Glutamatergic neuron (in vitro differentiated cells): ENCODE measurements at regions not wholly inside any gene's neighbourhood (a gene's known extent, or its start where the extent isn't known, plus 50 kb on each side); places are given as distances from the start of the nearest gene placed in this dataset.

Source experiments
- DNase-seq: peaks from one replicate; pipeline ENCODE4 v3.0.0; 2022
- H3K27ac Mint-ChIP-seq: one replicate; pipeline ENCODE4 v1.8.0; 2020; ENCODE audit warnings: mild to moderate bottlenecking, mixed read lengths, inconsistent platforms; ENCODE audit not compliant: unreplicated experiment
- H3K27me3 Mint-ChIP-seq: one replicate; pipeline ENCODE4 v1.8.0; 2020; ENCODE audit warnings: mild to moderate bottlenecking, moderate library complexity, mixed read lengths, inconsistent platforms; ENCODE audit not compliant: unreplicated experiment
- H3K36me3 Mint-ChIP-seq: one replicate; pipeline ENCODE4 v1.8.0; 2020; ENCODE audit warnings: mild to moderate bottlenecking, mixed read lengths, inconsistent platforms; ENCODE audit not compliant: unreplicated experiment
- H3K4me1 Mint-ChIP-seq: one replicate; pipeline ENCODE4 v1.8.0; 2020; ENCODE audit warnings: mild to moderate bottlenecking, low read depth, mixed read lengths, inconsistent platforms; ENCODE audit not compliant: unreplicated experiment
- H3K4me3 Mint-ChIP-seq: one replicate; pipeline ENCODE4 v1.8.0; 2020; ENCODE audit warnings: mild to moderate bottlenecking, mixed read lengths, inconsistent platforms; ENCODE audit not compliant: unreplicated experiment
- H3K9me3 Mint-ChIP-seq: one replicate; pipeline ENCODE4 v1.8.0; 2020; ENCODE audit warnings: mild to moderate bottlenecking, moderate library complexity, mixed read lengths, inconsistent platforms; ENCODE audit not compliant: unreplicated experiment
- CTCF ChIP-seq: fragments of 200-600 bp; sonication (generic); IDR thresholded peaks from one replicate; pipeline ENCODE4 v1.5.0; 2021; ENCODE audit not compliant: partially characterized antibody, unreplicated experiment

GRCh38 chr13:34369931-34370330, 552.0 kb downstream of the RFC3 start:
- Mint-ChIP-seq H3K4me1 (no peaks in the 10 kb centered on the region), H3K27ac (no peak overlapping the region), H3K4me3 (no peak overlapping the region), H3K9me3 (no peaks in the 10 kb centered on the region), H3K36me3 (no peaks in the 10 kb centered on the region), H3K27me3 (no peaks in the 10 kb centered on the region)
- TF ChIP-seq CTCF = no peak
- no peak for DNase-seq

DNA sequence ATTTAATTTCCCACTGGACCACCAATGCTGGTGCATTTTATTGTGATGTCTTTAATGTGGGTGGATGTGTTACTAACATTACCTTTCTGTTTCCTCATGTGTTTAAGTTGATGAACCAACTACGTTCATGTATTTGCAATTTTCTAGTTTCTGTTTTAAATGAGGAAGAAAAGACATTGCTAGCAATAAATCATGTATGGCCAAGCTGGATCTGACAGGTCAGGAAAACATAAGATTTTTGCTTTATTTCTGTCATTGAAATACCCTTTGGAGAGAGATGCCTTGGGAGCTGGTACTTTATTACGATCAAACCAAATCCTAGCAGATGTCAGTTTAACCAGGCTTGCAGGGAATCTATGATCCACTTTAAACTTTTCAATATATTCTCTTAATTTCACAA, 553.2 kb downstream of the RFC3 start:
- no peak overlapping the region for H3K27ac Mint-ChIP-seq
- H3K9me3 Mint-ChIP-seq = no peaks in the 10 kb centered on the region
- no peaks in the 10 kb centered on the region for H3K27me3 Mint-ChIP-seq
- H3K36me3 Mint-ChIP-seq = no peaks in the 10 kb centered on the region
- H3K4me1 Mint-ChIP-seq = no peaks in the 10 kb centered on the region
- no peak for DNase-seq
- H3K4me3 Mint-ChIP-seq = no peak overlapping the region
- TF ChIP-seq CTCF = no peak

- no peaks in the 10 kb centered on the region for H3K4me1 Mint-ChIP-seq
- no peaks in the 10 kb centered on the region for H3K27me3 Mint-ChIP-seq
- H3K27ac Mint-ChIP-seq = no peak overlapping the region
- H3K9me3 Mint-ChIP-seq = no peaks in the 10 kb centered on the region
- no peak for DNase-seq
- H3K4me3 Mint-ChIP-seq = no peak overlapping the region
- no peak for TF ChIP-seq CTCF
- H3K36me3 Mint-ChIP-seq = no peaks in the 10 kb centered on the region
These were observed 553.9 kb downstream of the RFC3 start for GRCh38 chr13:34371645-34372395.

GRCh38 chr13:34372581-34372980, 554.6 kb downstream of the RFC3 start:
- no peak overlapping the region for H3K27ac Mint-ChIP-seq
- no peaks in the 10 kb centered on the region for H3K9me3 Mint-ChIP-seq
- DNase-seq = no peak

More at GRCh38 chr13:34372581-34372980, 554.6 kb downstream of the RFC3 start:
- TF ChIP-seq CTCF = no peak
- H3K4me1 Mint-ChIP-seq = peaks cover 1% of the 10 kb centered on the region
- no peaks in the 10 kb centered on the region for H3K36me3 Mint-ChIP-seq
- no peaks in the 10 kb centered on the region for H3K27me3 Mint-ChIP-seq
- H3K4me3 Mint-ChIP-seq = no peak overlapping the region
